ENCODE measurements at regions not wholly inside any gene's neighbourhood (a gene's known extent, or its start where the extent isn't known, plus 50 kb on each side); places are given as distances from the start of the nearest gene placed in this dataset.

GRCh38 chr1:217139513-217139912, 416.3 kb upstream of the ESRRG start:
- no peak for DNase-seq (ENCODE audit: low spot score in 2 of 2)
- no peak overlapping the region for H3K4me3 ChIP-seq (ENCODE audit: low read depth, poor library complexity, severe bottlenecking)
- TF ChIP-seq POLR2A (IDR thresholded peaks at IDR 0.05): no peak
- TF ChIP-seq CTCF (IDR thresholded peaks at IDR 0.05): no peak
- WGBS, 2 donors: 8 to 14% methylated on average over 29 of the region's 29 CpGs
- intact Hi-C loops (cut with DNase I; ENCODE audit: low total_unique reads): no loop called here

- 27 to 30% methylated on average over 12 of the region's 12 CpGs for WGBS, 2 donors
- DNase-seq (ENCODE audit: low spot score in 2 of 2): no peak
- H3K4me3 ChIP-seq (ENCODE audit: low read depth, poor library complexity, severe bottlenecking): no peak overlapping the region
- intact Hi-C loops (cut with DNase I; ENCODE audit: low total_unique reads): no loop called here
- TF ChIP-seq CTCF (IDR thresholded peaks at IDR 0.05) (no peak), POLR2A (IDR thresholded peaks at IDR 0.05) (no peak)
Measured at GRCh38 chr1:217138799-217139466, 415.7 kb upstream of the ESRRG start.

- no peak overlapping the region for H3K4me3 ChIP-seq (ENCODE audit: low read depth, poor library complexity, severe bottlenecking)
- DNase-seq (ENCODE audit: low spot score in 2 of 2): no peak
- intact Hi-C loops (cut with DNase I; ENCODE audit: low total_unique reads): no loop called here
- TF ChIP-seq POLR2A (IDR thresholded peaks at IDR 0.05) (no peak), CTCF (IDR thresholded peaks at IDR 0.05) (no peak)
- WGBS, 2 donors: 8% methylated on average over 29 of the region's 29 CpGs
Measured at GRCh38 chr1:217138173-217138765, 415.0 kb upstream of the ESRRG start.

GRCh38 chr1:217137210-217137881, 414.1 kb upstream of the ESRRG start:
- TF ChIP-seq POLR2A (IDR thresholded peaks at IDR 0.05) (no peak), CTCF (IDR thresholded peaks at IDR 0.05) (no peak)
- intact Hi-C loops (cut with DNase I; ENCODE audit: low total_unique reads): no loop called here
- no peak overlapping the region for H3K4me3 ChIP-seq (ENCODE audit: low read depth, poor library complexity, severe bottlenecking)
- 6 to 10% methylated on average over 36 to 51 of the region's 53 CpGs for WGBS, 2 donors
- DNase-seq (ENCODE audit: low spot score in 2 of 2): no peak

GRCh38 chr1:217136895-217137205, 413.6 kb upstream of the ESRRG start:
- no peak overlapping the region for H3K4me3 ChIP-seq (ENCODE audit: low read depth, poor library complexity, severe bottlenecking)
- WGBS, 2 donors: 22 to 33% methylated on average over 11 of the region's 11 CpGs
- DNase-seq (ENCODE audit: low spot score in 2 of 2): no peak
- intact Hi-C loops (cut with DNase I; ENCODE audit: low total_unique reads): no loop called here
- TF ChIP-seq POLR2A (IDR thresholded peaks at IDR 0.05): no peak
- no peak for TF ChIP-seq CTCF (IDR thresholded peaks at IDR 0.05)
